ENCODE measurements at regions not wholly inside any gene's neighbourhood (a gene's known extent, or its start where the extent isn't known, plus 50 kb on each side); places are given as distances from the start of the nearest gene placed in this dataset.

DNA sequence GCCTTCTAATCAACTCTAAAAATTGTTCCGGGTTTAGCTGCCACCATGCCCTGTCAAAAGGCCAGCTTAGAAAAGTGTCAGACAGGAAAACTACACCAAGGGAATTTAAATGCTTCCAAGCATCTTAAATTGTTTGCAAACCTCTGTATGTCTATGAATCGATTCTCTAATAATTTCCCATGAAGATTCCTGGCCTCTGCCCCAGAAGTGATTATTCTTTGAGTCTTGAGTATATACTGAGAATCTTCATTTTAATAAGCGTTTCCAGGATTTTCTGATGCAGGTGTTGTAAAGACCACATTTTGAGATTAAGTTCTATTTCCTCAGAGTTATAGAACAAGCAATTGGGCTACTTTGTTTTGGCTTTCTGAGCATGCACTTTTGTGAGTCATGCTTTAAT lies 471.8 kb upstream of the JAG1 start:
- no peaks in the 10 kb centered on the region for H3K36me3 Mint-ChIP-seq (ENCODE audit: low read depth)
- Histone ChIP-seq H3K36me3 (ENCODE audit: insufficient read depth) (no peaks in the 10 kb centered on the region; the same call in 1 of the 2 replicates), H3K27me3 (ENCODE audit: insufficient read depth) (no peaks in the 10 kb centered on the region), H3K4me1 (ENCODE audit: insufficient read depth) (no peaks in the 10 kb centered on the region), H3K9me2 (ENCODE audit: insufficient read depth) (peaks cover 13% of the 10 kb centered on the region), H3K27ac (ENCODE audit: low read depth) (no peak overlapping the region), H3K4me3 (no peak overlapping the region), H3K79me2 (replicated peaks; ENCODE audit: insufficient read depth) (no peaks in the 10 kb centered on the region), H4K20me1 (replicated peaks; ENCODE audit: insufficient read depth) (no peaks in the 10 kb centered on the region), H2AFZ (no peak overlapping the region), H3K4me2 (no peak overlapping the region), H3F3A (replicated peaks; ENCODE audit: low read depth) (no peaks in the 10 kb centered on the region)
- DNase-seq (ENCODE audit: low spot score) (no peak), ATAC-seq (no peak)
- TF ChIP-seq ZNF114 (CRISPR knock-in tag; IDR thresholded peaks at IDR 0.05) (no peak), JUNB (IDR thresholded peaks at IDR 0.05; ENCODE audit: unreplicated experiment) (no peak), STAT1 (IDR thresholded peaks at IDR 0.05; ENCODE audit: unreplicated experiment) (no peak), POLR2AphosphoS5 (IDR thresholded peaks at IDR 0.05; ENCODE audit: low read depth) (no peak), NANOG (IDR thresholded peaks at IDR 0.05; ENCODE audit: borderline replicate concordance) (no peak), EZH2phosphoT487 (IDR thresholded peaks at IDR 0.05; ENCODE audit: unreplicated experiment) (no peak), EZH2 (IDR thresholded peaks at IDR 0.05; ENCODE audit: low read depth, unreplicated experiment) (no peak), ZNF331 (CRISPR knock-in tag; IDR thresholded peaks at IDR 0.05; ENCODE audit: low read depth) (no peak), CREB1 (CRISPR knock-in tag; IDR thresholded peaks at IDR 0.05; ENCODE audit: low read depth) (no peak)
- TF ChIP-seq, protein P1, sequence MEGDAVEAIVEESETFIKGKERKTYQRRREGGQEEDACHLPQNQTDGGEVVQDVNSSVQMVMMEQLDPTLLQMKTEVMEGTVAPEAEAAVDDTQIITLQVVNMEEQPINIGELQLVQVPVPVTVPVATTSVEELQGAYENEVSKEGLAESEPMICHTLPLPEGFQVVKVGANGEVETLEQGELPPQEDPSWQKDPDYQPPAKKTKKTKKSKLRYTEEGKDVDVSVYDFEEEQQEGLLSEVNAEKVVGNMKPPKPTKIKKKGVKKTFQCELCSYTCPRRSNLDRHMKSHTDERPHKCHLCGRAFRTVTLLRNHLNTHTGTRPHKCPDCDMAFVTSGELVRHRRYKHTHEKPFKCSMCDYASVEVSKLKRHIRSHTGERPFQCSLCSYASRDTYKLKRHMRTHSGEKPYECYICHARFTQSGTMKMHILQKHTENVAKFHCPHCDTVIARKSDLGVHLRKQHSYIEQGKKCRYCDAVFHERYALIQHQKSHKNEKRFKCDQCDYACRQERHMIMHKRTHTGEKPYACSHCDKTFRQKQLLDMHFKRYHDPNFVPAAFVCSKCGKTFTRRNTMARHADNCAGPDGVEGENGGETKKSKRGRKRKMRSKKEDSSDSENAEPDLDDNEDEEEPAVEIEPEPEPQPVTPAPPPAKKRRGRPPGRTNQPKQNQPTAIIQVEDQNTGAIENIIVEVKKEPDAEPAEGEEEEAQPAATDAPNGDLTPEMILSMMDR (conservative IDR thresholded peaks at IDR 0.05; ENCODE audit: low read depth in 2 of 2), result no peak
- TF ChIP-seq, protein P2, sequence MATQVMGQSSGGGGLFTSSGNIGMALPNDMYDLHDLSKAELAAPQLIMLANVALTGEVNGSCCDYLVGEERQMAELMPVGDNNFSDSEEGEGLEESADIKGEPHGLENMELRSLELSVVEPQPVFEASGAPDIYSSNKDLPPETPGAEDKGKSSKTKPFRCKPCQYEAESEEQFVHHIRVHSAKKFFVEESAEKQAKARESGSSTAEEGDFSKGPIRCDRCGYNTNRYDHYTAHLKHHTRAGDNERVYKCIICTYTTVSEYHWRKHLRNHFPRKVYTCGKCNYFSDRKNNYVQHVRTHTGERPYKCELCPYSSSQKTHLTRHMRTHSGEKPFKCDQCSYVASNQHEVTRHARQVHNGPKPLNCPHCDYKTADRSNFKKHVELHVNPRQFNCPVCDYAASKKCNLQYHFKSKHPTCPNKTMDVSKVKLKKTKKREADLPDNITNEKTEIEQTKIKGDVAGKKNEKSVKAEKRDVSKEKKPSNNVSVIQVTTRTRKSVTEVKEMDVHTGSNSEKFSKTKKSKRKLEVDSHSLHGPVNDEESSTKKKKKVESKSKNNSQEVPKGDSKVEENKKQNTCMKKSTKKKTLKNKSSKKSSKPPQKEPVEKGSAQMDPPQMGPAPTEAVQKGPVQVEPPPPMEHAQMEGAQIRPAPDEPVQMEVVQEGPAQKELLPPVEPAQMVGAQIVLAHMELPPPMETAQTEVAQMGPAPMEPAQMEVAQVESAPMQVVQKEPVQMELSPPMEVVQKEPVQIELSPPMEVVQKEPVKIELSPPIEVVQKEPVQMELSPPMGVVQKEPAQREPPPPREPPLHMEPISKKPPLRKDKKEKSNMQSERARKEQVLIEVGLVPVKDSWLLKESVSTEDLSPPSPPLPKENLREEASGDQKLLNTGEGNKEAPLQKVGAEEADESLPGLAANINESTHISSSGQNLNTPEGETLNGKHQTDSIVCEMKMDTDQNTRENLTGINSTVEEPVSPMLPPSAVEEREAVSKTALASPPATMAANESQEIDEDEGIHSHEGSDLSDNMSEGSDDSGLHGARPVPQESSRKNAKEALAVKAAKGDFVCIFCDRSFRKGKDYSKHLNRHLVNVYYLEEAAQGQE (IDR thresholded peaks at IDR 0.05; ENCODE audit: unreplicated experiment), result no peak
- TF ChIP-seq, protein P3, sequence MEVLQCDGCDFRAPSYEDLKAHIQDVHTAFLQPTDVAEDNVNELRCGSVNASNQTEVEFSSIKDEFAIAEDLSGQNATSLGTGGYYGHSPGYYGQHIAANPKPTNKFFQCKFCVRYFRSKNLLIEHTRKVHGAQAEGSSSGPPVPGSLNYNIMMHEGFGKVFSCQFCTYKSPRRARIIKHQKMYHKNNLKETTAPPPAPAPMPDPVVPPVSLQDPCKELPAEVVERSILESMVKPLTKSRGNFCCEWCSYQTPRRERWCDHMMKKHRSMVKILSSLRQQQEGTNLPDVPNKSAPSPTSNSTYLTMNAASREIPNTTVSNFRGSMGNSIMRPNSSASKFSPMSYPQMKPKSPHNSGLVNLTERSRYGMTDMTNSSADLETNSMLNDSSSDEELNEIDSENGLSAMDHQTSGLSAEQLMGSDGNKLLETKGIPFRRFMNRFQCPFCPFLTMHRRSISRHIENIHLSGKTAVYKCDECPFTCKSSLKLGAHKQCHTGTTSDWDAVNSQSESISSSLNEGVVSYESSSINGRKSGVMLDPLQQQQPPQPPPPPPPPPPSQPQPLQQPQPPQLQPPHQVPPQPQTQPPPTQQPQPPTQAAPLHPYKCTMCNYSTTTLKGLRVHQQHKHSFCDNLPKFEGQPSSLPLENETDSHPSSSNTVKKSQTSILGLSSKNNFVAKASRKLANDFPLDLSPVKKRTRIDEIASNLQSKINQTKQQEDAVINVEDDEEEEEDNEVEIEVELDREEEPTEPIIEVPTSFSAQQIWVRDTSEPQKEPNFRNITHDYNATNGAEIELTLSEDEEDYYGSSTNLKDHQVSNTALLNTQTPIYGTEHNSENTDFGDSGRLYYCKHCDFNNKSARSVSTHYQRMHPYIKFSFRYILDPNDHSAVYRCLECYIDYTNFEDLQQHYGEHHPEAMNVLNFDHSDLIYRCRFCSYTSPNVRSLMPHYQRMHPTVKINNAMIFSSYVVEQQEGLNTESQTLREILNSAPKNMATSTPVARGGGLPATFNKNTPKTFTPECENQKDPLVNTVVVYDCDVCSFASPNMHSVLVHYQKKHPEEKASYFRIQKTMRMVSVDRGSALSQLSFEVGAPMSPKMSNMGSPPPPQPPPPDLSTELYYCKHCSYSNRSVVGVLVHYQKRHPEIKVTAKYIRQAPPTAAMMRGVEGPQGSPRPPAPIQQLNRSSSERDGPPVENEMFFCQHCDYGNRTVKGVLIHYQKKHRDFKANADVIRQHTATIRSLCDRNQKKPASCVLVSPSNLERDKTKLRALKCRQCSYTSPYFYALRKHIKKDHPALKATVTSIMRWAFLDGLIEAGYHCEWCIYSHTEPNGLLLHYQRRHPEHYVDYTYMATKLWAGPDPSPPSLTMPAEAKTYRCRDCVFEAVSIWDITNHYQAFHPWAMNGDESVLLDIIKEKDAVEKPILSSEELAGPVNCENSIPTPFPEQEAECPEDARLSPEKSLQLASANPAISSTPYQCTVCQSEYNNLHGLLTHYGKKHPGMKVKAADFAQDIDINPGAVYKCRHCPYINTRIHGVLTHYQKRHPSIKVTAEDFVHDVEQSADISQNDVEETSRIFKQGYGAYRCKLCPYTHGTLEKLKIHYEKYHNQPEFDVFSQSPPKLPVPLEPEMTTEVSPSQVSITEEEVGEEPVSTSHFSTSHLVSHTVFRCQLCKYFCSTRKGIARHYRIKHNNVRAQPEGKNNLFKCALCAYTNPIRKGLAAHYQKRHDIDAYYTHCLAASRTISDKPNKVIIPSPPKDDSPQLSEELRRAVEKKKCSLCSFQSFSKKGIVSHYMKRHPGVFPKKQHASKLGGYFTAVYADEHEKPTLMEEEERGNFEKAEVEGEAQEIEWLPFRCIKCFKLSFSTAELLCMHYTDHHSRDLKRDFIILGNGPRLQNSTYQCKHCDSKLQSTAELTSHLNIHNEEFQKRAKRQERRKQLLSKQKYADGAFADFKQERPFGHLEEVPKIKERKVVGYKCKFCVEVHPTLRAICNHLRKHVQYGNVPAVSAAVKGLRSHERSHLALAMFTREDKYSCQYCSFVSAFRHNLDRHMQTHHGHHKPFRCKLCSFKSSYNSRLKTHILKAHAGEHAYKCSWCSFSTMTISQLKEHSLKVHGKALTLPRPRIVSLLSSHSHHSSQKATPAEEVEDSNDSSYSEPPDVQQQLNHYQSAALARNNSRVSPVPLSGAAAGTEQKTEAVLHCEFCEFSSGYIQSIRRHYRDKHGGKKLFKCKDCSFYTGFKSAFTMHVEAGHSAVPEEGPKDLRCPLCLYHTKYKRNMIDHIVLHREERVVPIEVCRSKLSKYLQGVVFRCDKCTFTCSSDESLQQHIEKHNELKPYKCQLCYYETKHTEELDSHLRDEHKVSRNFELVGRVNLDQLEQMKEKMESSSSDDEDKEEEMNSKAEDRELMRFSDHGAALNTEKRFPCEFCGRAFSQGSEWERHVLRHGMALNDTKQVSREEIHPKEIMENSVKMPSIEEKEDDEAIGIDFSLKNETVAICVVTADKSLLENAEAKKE (CRISPR knock-in tag; IDR thresholded peaks at IDR 0.05), result no peak
- TF ChIP-seq, protein P4, sequence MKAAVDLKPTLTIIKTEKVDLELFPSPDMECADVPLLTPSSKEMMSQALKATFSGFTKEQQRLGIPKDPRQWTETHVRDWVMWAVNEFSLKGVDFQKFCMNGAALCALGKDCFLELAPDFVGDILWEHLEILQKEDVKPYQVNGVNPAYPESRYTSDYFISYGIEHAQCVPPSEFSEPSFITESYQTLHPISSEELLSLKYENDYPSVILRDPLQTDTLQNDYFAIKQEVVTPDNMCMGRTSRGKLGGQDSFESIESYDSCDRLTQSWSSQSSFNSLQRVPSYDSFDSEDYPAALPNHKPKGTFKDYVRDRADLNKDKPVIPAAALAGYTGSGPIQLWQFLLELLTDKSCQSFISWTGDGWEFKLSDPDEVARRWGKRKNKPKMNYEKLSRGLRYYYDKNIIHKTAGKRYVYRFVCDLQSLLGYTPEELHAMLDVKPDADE (IDR thresholded peaks at IDR 0.05), result no peak
- H3K4me3 Mint-ChIP-seq, result no peak overlapping the region
- no peaks in the 10 kb centered on the region for H3K27me3 Mint-ChIP-seq (ENCODE audit: insufficient read depth, low read depth, poor library complexity)
- no peaks in the 10 kb centered on the region for H3K4me1 Mint-ChIP-seq
- H3K27ac Mint-ChIP-seq, result no peak overlapping the region
- no peaks in the 10 kb centered on the region for H3K9me3 Mint-ChIP-seq

Measured in GM23338 (cell line).